Esophagus squamous epithelium (tissue), 4 donors: ENCODE measurements at regions not wholly inside any gene's neighbourhood (a gene's known extent, or its start where the extent isn't known, plus 50 kb on each side); places are given as distances from the start of the nearest gene placed in this dataset.

Experiments used
- POLR2A ChIP-seq, 4 donors: fragments of 450-650 bp; IDR thresholded peaks; one replicate each; pipeline ENCODE4 v1.6.1; 2017; ENCODE audit warnings: antibody characterized with exemption in 4 of 4, mild to moderate bottlenecking in 4 of 4, moderate library complexity in 3 of 4
- TF ChIP-seq, protein P1 (sequence below), 6 experiments: fragments of 450-650 bp in 4 of 6; fragments of 200-600 bp in 2 of 6; sonication (generic) in 2 of 6; IDR thresholded peaks; one replicate each; pipeline ENCODE4 v1.5.1; 2016 to 2019; ENCODE audit warnings: antibody characterized with exemption in 6 of 6, mild to moderate bottlenecking in 4 of 6, moderate library complexity in 4 of 6

DNA sequence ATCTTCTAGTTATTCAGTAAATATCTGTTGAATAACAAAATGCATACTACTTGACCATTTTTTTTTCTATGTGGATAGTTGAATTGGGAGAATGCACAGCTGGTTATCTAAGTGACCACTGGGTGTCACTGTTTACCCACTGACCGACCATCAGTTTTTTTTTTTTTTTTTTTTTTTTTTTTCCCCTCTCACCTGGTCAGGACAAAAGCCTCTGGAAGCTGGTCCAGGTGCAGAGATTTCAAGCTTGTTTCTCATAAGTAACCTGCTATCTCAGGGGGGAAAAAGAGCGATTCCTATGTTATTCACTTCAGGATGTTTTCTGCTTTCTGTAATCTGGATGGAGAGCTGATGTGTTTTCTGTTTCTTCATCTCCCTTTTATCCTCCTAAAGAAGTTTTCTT, 256.0 kb downstream of the DCDC2C start:
- TF ChIP-seq POLR2A (IDR thresholded peaks at IDR 0.05) = no peak
- TF ChIP-seq, protein P1, sequence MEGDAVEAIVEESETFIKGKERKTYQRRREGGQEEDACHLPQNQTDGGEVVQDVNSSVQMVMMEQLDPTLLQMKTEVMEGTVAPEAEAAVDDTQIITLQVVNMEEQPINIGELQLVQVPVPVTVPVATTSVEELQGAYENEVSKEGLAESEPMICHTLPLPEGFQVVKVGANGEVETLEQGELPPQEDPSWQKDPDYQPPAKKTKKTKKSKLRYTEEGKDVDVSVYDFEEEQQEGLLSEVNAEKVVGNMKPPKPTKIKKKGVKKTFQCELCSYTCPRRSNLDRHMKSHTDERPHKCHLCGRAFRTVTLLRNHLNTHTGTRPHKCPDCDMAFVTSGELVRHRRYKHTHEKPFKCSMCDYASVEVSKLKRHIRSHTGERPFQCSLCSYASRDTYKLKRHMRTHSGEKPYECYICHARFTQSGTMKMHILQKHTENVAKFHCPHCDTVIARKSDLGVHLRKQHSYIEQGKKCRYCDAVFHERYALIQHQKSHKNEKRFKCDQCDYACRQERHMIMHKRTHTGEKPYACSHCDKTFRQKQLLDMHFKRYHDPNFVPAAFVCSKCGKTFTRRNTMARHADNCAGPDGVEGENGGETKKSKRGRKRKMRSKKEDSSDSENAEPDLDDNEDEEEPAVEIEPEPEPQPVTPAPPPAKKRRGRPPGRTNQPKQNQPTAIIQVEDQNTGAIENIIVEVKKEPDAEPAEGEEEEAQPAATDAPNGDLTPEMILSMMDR (IDR thresholded peaks at IDR 0.05) = peak in 4 of 6 experiments; percentile 17 to 58 (median 38)
